GM19463 (cell line): ENCODE measurements at regions not wholly inside any gene's neighbourhood (a gene's known extent, or its start where the extent isn't known, plus 50 kb on each side); places are given as distances from the start of the nearest gene placed in this dataset.

Experiments used
- ATAC-seq: cut with Tn5 transposase; IDR thresholded peaks from one replicate; pipeline ENCODE4 v1.9.1; 2021; ENCODE audit warnings: mild to moderate bottlenecking, moderate library complexity; ENCODE audit not compliant: unreplicated experiment

DNA sequence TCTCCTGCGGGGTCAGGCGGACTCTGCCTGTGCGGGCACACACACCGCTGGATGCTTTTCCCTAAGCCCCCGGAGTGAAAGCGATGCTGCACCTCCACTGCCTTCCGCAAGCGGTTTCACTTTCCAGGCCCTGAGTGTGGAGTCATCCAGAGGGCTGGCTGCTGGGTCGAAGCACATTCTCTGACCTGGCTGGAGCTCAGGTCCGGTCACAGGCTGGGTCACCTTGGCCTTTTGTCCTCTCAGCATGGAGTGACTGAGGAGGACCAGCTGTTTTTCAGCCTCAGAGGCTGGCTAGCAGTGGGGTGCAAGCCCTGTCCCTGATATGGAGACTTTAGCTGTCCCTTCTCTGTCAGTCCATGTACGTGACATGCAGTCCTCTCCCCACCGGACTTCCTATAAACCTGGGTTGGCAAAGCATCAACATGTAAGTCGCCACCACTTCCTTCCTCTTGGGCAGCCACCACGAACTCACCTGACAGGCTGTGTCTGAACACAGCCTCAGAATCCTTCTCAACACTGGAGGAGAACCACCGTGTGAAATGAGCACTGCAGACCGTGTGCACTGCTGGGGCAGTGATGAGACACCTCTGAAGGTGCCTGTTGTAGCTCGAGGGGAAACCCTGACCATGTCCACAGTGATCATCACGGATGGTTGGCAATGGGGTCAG is 51.3 kb downstream of the GADD45G start:
- no peak for ATAC-seq

GRCh38 chr9:89657295-89657694 is 52.5 kb downstream of the GADD45G start:
- no peak for ATAC-seq

GRCh38 chr9:89657765-89658164 is 53.0 kb downstream of the GADD45G start:
- ATAC-seq = peak; percentile 81

GRCh38 chr9:89658401-89658800 is 53.6 kb downstream of the GADD45G start:
- no peak for ATAC-seq

- no peak for ATAC-seq
These were observed 54.1 kb downstream of the GADD45G start for GRCh38 chr9:89658931-89659330.

DNA sequence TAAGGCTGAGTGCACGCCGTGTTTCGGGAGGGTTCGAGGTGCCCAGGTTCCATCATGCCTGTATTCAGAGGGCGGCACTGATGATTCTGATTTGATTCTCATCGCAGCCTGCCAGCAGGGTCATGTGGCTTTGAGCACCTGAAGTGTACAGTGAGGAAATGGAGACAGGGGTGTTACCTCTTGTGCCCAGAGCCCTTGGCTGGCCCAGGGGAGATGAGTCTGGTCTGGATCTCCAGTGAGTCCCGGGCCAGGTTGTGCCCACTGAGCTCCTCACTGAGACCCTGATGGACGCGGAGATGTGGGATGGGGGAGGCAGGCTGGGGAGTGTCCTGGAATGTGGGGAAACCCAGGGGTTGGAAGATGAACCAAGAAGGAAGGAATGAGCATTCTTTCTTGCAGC is 54.7 kb downstream of the GADD45G start:
- no peak for ATAC-seq

- no peak for ATAC-seq
These were observed 55.3 kb downstream of the GADD45G start for GRCh38 chr9:89659891-89660685.

DNA sequence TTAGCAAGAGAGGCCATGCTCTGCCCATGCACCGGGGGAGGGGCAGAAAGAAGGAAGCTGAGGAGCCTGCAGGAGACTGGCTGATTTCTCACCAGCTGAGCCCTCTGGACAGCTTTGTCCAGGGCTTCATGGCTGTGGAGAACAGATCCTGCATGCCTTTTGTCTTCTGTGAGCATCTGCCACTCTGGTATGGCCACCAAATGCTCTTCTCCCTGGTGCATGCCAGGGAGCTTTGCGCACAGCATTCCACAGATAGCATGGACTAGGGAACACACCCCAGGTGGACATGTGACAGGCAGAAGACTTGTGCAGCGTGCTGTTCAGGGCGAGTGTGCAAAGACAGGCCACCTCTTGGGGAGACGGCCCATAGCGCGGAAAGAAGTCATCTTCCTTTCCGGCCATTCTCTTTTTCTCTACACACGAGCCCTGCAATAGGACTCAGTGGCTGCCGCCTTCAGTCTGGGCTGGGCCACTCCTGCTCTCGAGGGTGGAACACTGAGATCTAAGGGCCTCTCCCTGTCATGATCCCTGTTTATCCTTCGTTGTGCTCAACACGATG is 56.7 kb downstream of the GADD45G start:
- ATAC-seq = no peak

DNA sequence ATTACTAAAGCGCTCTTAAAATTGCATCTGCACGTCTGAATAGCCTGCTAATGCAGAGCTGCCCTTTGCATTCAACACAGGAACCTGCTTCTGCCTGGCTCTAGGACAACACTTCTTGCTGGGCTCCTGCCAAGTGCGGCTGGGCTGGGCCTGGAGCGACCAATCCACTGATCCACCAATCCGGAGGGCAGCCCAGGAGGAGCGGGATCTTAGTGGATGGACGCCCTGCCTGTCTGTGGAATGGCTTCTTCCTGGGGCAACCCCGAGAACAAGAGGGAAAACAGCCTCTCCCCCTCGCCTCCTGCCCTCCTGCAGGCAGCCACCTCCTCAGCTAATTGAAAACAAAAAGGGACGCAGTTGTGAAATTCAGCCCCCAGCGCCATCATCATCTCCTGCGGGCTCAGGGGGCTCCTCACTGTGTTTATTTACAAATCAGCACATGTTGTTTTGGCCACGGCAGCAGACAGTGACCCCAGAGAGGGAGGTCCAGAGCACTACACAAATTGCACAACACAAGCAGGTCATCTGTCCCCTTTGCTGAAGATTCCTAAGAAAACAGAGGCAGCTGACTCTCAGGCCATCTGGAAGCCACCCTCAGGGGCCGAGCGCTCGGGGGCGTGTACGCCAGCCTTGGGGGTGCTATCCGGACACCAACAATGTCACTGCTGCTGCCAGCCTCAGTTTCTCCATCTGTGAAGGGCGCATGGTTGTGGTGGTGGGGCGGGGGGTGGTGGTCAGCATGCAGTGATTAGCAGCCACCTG is 57.3 kb downstream of the GADD45G start:
- no peak for ATAC-seq

DNA sequence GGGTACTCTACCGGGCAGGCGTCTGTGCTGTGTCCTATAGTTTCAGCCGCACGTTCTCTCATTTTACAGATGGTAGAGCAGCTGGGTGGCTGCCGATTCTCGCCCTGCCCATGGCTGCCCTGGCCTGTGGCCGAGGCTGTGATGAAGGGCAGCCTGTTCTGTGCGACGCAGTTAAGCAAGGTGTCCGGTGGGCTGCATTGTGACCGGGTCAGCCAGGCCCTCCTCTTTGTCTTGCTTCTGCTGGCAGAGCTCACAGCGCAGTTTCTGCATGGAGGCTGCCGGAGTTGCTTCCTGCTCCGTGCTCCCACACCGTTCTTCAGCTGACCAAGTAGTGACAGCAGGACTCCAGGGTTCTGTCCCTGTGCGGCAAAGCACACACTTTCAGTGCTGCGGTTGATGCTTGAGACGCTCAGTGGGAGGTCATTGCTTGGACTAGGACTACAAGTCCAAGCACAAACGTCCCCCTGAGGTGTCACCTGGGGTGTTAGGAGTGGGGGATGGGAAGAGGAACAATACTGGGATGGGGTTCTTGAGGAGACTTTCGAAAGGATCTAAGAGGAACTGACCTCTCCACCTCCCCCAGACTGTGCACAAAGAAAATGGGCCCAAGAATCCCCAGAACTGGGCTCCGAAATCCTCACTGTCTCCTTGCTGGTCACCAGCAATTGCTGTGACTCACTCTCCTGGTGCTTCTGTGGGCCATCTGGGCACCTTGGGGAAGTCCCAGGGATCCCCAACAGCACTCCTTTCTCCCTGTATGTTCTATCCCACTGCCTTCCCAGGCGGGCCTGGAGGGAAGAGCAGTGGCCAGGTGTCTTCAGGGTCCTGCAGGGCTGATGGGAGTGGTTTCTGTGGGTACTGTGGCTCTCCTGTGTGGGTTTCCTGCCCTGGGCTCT is 58.2 kb downstream of the GADD45G start:
- ATAC-seq = no peak

DNA sequence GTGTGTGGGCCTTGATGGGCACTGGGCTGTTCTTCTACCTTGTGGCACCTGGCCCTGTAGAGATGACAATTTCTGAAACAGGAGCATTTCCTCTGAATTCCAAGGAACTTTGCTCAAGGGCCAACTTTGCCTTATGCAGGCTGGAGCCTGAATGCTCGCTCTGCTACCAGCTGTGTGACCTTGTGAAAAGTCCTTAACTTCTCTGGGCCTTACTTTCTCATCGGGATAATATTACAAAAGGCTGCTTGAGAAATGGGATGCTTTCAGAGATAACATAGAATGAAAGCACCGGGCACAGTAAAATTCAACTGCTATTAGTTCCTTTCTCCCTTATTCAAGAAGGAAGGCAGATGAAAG is 58.8 kb downstream of the GADD45G start:
- no peak for ATAC-seq

DNA sequence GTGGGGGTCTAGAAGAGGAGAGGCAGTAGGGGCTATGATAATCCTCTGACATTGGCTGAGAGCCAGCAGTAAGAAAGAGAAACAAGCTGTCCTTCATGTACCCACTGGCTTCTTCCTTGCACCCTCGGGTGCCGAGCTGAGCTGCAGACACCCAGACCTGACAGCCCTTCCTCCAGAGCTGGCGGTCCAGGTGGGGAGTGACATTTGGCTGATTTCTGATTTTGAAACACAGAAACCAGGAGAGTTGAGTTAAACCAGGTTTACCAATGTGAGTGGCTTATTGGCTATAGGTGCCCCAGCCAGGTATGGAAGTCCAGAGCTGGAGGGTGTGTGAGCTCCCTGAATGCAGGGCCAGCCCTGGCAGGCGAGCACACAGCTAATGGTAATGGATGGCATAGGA is 59.2 kb downstream of the GADD45G start:
- no peak for ATAC-seq

- no peak for ATAC-seq
These were observed 60.1 kb downstream of the GADD45G start for GRCh38 chr9:89664896-89665329.

DNA sequence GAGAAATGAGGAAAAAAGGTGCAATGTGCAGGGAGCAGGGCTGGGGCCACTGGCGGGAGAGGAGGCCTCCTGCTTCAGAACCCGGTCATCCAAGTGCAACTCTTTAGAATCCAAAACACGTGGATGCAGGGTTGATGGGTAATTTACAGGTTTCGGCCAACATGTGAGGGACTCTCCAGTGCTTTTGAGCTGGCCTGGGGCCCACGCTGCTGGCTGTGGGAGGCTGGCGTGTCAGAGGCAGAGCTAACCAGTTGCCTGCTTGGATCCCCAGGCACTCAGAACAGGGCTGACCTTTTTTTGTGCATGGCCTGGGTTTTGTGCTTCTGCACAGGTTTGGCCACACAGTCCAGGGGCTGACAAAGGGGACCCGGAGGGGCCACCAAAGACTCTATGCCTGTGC is 61.6 kb downstream of the GADD45G start:
- ATAC-seq = no peak

DNA sequence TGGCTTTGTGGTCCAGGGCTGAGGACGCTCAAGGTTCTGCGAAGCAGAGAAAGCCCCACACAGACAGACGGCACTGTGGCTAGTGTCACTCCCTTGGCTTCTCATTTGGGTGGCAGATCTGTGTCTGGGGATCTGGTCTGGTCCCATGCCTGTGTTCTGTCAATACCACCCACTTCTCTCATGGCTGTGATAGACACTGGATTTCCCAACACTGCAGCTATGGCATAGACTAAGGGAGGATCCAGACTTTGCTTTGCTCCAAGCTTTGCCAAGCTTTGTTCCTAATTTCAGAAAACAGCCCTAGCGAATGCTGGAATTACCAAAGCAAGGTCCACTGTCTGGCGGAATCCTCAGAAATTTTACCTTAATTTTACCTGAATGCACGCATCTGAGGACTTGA is 62.1 kb downstream of the GADD45G start:
- ATAC-seq = no peak

- no peak for ATAC-seq
These were observed 62.9 kb downstream of the GADD45G start for GRCh38 chr9:89667726-89668125.

DNA sequence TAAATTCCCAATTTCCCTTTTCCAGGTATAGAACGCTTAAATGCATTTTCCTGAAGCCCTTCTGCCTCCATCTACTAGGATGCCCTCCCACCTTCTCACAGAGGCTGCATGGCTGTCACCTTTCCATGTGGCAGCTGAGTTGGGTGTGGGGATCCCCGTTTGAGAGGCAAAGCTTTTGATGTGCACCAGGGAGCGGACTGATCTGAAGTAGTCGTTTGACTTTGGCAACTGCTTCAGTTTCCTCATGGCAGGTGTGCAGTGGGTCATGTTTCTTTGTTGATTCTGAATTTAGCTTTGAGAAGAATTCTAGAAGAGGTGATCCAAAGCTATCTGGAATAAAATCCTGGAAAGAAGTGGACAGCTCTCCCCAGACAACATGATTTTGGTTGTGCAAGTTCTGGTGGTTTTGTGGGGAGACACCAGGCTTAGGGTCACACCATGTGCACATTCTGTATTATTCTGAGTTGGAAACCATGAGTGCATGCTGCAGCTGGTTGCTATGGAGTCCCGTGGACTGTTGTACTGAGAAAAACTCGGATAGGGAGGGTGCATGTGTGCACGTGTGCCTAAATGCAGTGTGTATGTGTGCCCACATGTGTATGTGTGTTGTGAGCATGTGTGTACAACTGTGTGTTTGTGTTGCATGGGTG is 63.5 kb downstream of the GADD45G start:
- no peak for ATAC-seq

GRCh38 chr9:89668866-89669246 is 64.0 kb downstream of the GADD45G start:
- no peak for ATAC-seq

DNA sequence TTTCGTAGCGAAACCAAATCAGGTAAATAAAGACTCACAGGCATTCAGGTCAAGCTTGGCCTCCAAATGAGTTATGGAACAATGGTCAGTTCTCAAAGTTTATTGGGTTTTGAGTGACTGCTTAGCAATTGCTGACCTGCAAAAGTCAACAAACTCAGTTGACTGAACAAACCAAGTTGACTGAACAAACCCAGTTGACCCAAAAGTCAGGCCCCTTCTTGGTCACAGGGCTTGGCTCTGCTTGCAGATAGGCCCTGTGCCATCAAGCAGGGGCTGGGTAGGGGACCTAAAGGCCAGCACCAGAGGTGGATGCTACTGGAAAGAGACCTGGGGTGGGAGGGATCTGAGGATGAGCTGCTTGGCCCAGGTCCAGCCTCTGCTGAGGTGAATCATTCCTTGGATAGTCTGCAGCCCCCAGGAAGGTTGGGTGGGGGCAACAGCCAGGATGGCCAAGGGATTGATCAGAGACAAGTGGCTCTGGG is 64.6 kb downstream of the GADD45G start:
- ATAC-seq = no peak

DNA sequence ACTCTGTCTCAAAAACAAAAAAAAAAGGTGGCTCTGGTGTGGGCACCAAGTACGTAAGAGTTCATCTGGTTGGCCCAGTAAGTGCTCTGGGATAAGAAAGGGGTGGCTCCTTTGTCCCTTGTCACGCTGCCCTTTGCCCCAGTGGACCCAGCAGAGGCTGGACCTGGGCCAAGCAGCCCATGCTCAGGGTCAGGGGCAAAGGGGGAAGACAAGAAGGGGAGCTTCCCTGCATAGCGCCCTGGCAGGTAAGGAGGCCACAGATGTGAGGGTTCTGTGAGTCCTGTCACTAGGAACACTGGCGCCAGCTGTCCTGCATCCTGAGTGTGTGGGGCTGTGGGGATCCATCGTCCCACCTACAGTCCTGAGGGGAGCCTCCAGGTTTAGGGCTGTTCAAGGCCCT is 65.3 kb downstream of the GADD45G start:
- no peak for ATAC-seq
